Tibial nerve (tissue), 3 donors: ENCODE measurements at regions not wholly inside any gene's neighbourhood (a gene's known extent, or its start where the extent isn't known, plus 50 kb on each side); places are given as distances from the start of the nearest gene placed in this dataset.

Experiments used
- CTCF ChIP-seq, 5 experiments: fragments of 200-600 bp in 3 of 5; fragments of 450-650 bp in 2 of 5; sonication (generic) in 3 of 5; IDR thresholded peaks; one replicate each; pipeline ENCODE4 v1.5.1; 2016 to 2019; ENCODE audit warnings: antibody characterized with exemption in 5 of 5, mild to moderate bottlenecking in 3 of 5, moderate library complexity in 2 of 5
- POLR2A ChIP-seq, 2 donors: fragments of 450-650 bp; IDR thresholded peaks; one replicate each; pipeline ENCODE4 v1.6.1; 2017; ENCODE audit warnings: antibody characterized with exemption in 2 of 2, mild to moderate bottlenecking in 2 of 2, moderate library complexity in 2 of 2

GRCh38 chrX:139044680-139045079 lies 333.2 kb upstream of the FGF13 start:
- TF ChIP-seq CTCF (IDR thresholded peaks at IDR 0.05) (no peak), POLR2A (IDR thresholded peaks at IDR 0.05) (no peak)
